Glomerular visceral epithelial cell (primary cell): ENCODE measurements at regions not wholly inside any gene's neighbourhood (a gene's known extent, or its start where the extent isn't known, plus 50 kb on each side); places are given as distances from the start of the nearest gene placed in this dataset.

ENCODE experiments used
- DNase-seq: peaks from one replicate; pipeline ENCODE4 v3.0.0-alpha.2; 2016; ENCODE audit errors: extremely low spot score

DNA sequence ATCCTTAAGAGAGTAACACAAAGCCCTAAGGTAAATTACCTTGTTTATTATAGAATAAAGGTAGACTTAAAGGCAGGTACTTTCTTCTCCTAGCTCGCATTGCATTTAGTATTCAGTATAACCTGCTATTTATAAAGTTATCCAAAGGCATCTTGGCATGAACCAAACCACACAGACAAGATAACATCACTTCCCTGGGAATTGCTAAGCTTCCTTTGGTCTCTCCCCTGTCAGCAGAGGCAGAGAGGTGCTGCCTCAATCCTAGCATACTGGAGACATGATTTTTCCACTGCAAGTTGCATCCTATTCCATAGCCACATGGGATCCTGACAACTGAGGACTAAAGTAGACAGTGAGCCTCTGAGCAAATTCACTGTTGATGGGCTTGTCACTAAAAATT is 101.7 kb upstream of the IL6 start:
- DNase-seq = no peak

DNA sequence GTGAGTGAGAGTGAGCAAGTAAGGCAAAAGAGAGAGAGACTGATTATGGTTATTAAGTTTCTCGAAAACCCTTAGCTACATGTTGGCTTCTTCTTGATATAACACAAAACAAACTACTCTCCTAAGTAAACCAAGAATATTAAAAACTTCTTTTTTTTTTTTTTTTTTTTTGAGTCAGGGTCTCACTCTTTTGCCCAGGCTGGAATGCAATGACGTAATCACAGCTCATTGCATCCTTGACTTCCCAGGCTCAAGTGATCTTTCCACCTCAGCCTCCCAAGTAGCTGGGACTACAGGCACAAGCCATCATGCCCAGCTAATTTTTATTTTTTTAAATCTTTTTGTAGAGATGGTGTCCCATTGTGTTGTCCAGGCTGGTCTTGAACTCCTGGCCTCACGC is 102.2 kb upstream of the IL6 start:
- DNase-seq = no peak

GRCh38 chr7:22622116-22622785 is 104.7 kb upstream of the IL6 start:
- DNase-seq = no peak

DNA sequence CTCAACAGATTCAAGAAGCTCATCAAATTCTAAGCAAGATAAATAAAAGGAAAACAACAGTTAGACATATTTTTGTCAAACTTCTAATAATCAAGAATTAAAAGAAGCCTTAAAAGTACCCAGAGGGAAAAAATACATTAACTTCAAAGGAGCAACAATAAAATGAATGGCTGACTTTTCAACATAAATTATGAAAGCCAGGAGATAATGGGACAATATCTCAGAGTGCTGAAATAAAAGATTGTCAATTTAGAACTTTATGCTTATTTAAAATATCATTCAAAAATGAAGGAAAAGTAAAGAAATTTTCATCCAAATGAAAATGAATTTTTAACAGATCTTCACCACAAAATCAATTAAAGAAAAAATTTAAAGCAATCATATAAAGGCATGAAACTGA is 108.5 kb upstream of the IL6 start:
- no peak for DNase-seq

DNA sequence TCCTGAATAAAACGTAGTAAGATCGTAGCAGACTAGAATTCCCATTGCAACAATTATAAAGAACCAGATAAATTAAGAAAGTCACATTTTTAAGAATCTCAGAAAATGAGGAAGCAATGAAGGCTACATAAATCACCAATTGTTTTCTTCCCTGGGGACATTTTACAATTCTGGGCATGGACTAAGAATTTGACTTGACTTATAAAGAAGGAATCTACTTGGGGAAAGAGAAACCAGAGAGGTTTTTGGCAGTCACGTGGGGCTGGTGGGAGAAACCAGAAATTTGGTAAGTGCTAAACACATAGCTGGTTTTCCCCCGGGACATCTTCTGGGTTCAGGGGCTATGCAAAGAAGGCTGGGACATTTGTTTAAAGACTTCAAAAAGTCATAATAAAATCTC is 109.8 kb upstream of the IL6 start:
- DNase-seq = no peak

DNA sequence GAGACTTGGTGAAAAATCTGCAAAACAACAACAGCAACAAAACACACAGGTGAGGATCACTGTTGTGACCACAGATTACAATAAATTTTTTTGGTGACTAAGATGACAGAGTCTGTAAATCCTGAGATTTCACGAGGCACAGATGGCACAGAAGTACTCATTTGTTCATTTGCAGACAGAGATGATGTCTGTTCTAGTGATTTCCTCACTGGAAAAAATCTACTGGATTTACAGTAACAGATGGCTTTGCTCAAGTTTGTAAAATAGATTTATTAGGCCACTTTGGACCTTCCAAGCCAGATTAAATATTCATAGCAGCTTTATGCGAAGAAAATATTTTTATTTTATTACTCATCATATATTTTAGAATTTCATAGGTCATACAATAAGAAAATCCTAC is 113.5 kb upstream of the IL6 start:
- DNase-seq = no peak

DNA sequence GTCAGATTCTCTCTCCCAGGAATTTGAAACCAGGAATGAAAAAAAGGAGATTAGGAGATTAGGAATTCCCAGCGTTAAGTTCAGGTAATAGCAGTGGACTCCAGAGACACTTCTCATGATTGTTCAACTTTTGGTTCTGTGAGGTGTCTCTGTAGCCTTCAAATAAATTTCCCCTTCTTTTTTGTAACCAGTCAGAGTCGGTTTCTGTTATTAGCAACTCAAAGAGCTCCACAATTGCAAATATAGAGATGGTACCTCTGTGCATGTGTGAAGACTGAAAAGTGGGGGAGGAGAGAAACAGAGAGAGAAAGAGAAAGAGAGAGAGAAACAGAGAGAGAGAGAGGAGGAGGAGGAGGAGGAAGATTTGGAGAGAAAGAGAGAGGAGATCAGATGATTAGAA is 112.8 kb upstream of the STEAP1B start:
- no peak for DNase-seq

DNA sequence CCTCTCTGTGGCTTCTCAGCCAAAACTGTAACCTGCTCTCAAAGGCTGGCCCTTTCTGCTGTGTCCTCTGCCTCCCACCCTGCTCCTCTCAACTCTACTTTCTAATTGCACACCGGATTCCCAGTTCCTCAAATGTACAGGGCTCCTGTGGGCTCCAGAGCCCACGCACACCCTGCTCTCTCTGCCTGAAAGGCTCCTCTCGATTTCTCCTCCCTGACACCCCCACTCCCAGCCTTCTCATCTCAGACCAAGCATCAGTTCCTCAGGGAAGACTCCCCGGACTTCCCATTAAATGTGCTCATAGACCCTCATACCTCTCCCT is 111.7 kb upstream of the STEAP1B start:
- no peak for DNase-seq

DNA sequence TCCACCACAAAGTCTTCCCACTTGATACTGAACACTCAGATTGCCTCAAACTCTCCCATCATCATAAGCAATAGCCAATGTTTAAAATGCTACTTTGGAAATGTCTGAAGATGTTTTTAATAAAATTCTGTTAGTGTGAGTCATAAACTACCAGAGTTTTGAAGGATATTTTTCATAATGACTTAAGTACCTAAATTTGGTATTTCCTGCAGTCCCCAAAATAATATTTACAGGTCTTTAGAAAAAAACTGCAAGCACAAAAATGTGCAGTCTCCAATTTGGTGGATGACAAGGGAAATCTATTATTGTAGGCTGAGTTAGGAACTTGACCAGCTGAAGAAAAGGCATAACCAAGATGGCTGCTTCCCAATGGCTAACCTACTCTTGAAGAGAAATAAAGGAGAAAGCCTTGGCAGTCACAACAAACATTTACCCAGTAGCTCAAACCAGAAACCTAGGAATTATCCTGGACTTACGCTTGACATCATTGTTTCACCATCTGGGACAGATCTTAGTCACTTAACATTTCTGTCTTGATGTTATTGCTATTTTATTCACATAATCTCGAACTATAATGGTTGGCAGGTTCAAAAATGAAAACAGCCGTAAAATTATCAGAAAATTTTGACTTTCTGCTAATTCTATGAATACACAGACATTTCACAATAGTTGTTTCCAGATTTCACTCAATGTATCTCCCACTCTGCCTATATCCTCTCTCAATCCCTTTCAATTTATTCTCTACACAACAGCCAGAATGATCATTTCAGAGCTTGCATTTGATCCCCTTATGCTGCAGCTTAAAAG is 111.2 kb upstream of the STEAP1B start:
- DNase-seq = no peak

DNA sequence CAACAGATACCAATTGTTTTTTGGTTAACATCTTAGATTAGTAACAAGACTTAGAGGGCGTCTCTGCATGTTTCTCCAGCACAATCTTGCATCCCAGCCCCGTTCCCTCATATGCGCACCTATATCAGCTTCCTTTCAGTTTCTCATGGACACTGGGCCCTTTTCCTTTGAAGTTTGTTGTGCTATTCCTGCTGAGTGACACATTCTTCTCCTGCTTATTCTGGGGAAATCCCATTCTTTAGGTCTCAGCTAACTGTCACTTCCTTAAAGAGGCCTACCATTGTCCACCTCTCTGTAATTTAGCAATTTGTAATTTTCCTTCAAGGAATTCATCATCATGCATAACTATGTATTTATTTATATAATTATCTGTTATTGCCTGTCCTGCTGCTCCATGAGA is 110.3 kb upstream of the STEAP1B start:
- peak; percentile 22 for DNase-seq

DNA sequence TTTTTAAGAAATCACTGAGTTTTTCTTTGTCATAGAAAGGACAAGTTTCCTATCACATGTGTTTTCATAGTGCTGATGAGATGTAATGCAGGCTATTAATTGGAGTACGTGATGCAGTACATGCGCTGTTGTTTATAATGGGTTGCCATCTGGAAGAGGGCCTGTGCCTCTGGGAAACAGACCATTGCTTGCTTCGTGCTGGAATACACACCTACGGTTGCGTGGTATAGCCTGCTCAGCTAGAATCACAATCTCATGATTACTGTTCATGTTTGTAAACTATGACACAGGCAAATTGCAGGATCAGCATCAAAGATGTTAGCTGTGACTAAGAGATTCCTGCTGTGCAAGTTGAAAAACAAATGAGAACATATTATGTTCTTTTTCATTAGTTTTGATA is 107.2 kb upstream of the STEAP1B start:
- DNase-seq = no peak

DNA sequence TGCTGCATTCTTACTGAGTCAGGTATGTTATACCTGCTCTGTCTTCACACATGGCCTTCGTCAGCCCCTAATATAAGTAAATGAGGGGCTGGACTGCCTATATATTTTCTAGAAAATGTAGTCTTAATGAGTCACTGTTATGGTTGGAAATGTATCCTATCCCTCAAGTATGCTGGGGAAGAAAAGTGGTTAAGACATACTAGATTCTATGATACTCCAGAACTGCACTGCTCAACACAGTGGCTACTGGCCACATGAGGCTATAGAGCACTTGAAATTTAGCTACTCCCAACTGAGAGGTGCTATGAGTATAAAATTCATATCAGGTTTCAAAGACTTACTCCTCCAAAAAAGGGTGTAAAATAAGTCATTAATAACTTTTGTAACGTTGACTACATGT is 104.3 kb upstream of the STEAP1B start:
- DNase-seq = no peak

GRCh38 chr7:22601812-22602565 is 102.0 kb upstream of the STEAP1B start:
- peak; percentile 50 for DNase-seq

DNA sequence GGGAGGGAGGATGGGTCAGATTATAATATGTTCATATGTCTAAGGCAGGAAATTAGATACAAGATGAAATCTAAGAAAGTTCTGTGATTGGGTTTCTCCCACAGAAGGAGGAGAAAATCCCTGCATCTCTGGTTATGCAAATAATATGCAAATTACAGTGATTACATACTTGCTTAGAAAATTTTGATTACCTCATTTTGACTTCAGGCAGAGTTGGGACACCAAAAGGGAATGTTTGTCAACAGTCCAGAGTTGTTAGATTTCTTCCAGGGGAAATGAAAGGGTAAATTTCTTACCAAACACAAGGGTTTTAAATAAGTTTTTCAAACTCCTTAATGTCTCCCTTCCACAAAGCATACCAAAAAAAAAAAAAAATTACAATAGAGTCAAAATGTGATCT is 101.4 kb upstream of the STEAP1B start:
- no peak for DNase-seq

- no peak for DNase-seq
Observed at GRCh38 chr7:22601003-22601402, 101.0 kb upstream of the STEAP1B start.

GRCh38 chr7:22598318-22598920 is 98.4 kb upstream of the STEAP1B start:
- no peak for DNase-seq

DNA sequence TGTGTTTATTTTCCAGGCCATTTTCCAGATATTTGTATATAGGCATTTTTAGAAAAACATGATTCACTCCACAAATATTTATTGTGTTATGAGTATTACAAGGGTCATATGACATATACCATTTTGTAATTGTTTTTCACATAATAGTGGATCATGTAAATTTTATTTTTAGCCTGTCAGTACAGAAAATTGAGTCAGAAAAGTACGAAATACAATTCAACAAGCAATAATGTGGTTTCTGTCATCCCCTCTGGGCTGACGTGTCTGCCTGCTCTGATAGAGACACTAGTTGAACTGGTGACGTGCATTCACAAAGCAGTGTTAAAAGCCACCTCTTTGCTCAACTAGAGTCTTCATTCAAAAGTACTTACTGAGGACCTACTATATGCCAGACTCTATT is 97.9 kb upstream of the STEAP1B start:
- DNase-seq = no peak

DNA sequence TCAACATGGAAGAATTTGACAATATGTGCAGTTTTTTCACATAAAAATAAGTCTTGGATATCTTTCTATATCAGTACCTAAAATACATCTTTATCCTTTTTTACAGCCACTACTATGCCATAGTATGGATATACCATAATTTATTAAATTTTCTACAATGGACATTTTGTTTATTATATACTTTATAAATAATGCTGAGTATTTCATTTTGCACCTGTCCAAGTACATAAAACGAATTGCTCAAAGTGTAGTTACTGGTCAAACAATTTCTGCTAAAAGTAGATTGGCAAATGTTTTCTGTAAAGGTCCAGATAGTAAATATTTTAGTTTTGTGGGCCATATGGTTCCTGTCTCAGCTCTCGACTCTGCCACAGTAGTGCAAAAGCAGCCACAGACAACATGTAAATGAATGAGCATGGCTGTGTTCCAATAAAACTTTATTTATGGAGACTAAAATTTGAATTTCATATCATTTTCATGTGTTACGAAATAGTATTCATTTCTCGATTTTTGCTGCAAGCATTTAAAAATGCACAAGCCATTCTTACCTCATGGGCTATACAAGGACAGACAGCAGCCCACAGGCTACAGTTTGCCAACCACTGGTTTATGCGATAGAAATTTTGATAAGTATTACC is 96.9 kb upstream of the STEAP1B start:
- no peak for DNase-seq

GRCh38 chr7:22594020-22594419 is 94.0 kb upstream of the STEAP1B start:
- no peak for DNase-seq

DNA sequence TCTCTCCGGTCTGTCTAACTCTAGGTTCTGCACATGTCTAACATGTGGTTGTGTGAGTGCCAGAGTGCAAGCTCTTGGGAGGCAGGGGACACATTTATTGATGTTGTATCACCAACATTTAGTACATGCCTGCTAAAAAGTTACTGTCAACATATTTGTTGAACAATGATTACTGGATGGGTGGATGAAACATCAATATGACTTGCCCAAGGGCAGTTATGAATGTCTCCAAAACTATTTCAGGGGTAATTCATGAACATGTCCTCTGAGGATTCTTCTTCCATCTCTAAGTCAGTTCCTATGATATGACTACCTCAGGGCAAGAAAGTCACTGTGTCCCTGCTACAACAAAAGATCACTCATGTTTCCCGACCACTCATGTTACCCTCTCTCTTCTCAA is 91.3 kb upstream of the STEAP1B start:
- no peak for DNase-seq

GRCh38 chr7:22589641-22590201 is 89.7 kb upstream of the STEAP1B start:
- peak; percentile 69 for DNase-seq

GRCh38 chr7:22588351-22588750 is 88.4 kb upstream of the STEAP1B start:
- no peak for DNase-seq
